MCF 10A (cell line): ENCODE measurements at regions not wholly inside any gene's neighbourhood (a gene's known extent, or its start where the extent isn't known, plus 50 kb on each side); places are given as distances from the start of the nearest gene placed in this dataset.
"Not testable (repeated sequence)": the region's sequence is repeated elsewhere in the genome, so short reads cannot be mapped to it uniquely, and the experiment has no call there.

Source experiments
- BruUV-seq: library from RNA; stranded (reverse); fragments of 400-500 nt; replicated peaks from 2 replicates; lab custom pipeline; 2021; lab: Mats Ljungman, UMichigan
- CTCF ChIA-PET: fragments of 300-600 bp; sonication (Branson Sonifier 250); formaldehyde crosslinking; extraction: SDS; loops from one replicate; lab custom pipeline; 2021; ENCODE audit warnings: antibody characterized with exemption, inconsistent platforms; lab: Yijun Ruan, JAX
- POLR2A ChIA-PET: fragments of 300-600, 350-650 bp; sonication (Branson Sonifier 250); formaldehyde crosslinking; extraction: SDS; loops from one replicate; lab custom pipeline; 2020; ENCODE audit warnings: antibody characterized with exemption, inconsistent platforms; lab: Yijun Ruan, JAX
- DNase-seq: peaks from one replicate; pipeline ENCODE4 v3.0.0-alpha.2; 2018; ENCODE audit not compliant: unreplicated experiment
- H3K27ac Mint-ChIP-seq: one replicate; pipeline ENCODE4 v1.8.0; 2022; ENCODE audit warnings: mild to moderate bottlenecking, low read depth, mixed read lengths; ENCODE audit not compliant: unreplicated experiment
- H3K27me3 Mint-ChIP-seq: one replicate; pipeline ENCODE4 v1.8.0; 2022; ENCODE audit warnings: mixed read lengths; ENCODE audit not compliant: insufficient read depth, unreplicated experiment
- H3K36me3 Mint-ChIP-seq: one replicate; pipeline ENCODE4 v1.8.0; 2022; ENCODE audit warnings: mild to moderate bottlenecking, moderate library complexity, mixed read lengths; ENCODE audit not compliant: insufficient read depth, unreplicated experiment
- H3K4me1 Mint-ChIP-seq: one replicate; pipeline ENCODE4 v1.8.0; 2022; ENCODE audit warnings: mixed read lengths; ENCODE audit not compliant: insufficient read depth, unreplicated experiment
- H3K4me3 Mint-ChIP-seq: one replicate; pipeline ENCODE4 v1.8.0; 2022; ENCODE audit warnings: mild to moderate bottlenecking, moderate library complexity, mixed read lengths; ENCODE audit not compliant: unreplicated experiment
- H3K9me3 Mint-ChIP-seq: one replicate; pipeline ENCODE4 v1.8.0; 2022; ENCODE audit warnings: mixed read lengths; ENCODE audit not compliant: unreplicated experiment
- CTCF ChIP-seq: fragments of 200-600 bp; IDR thresholded peaks from one replicate; pipeline ENCODE4 v1.8.0; 2022; ENCODE audit warnings: antibody characterized with exemption, mild to moderate bottlenecking; ENCODE audit not compliant: unreplicated experiment
- intact Hi-C: fragments of 100-400 bp; cut with micrococcal nuclease; formaldehyde crosslinking; loops from 2 replicates; pipeline ENCODE4 v1.14.1; 2022

GRCh38 chr6:167402195-167402686 lies 77.4 kb downstream of the TTLL2 start:
- Mint-ChIP-seq H3K9me3 (no peaks in the 10 kb centered on the region), H3K36me3 (no peaks in the 10 kb centered on the region), H3K4me3 (no peak overlapping the region), H3K4me1 (no peaks in the 10 kb centered on the region), H3K27me3 (peaks cover 89% of the 10 kb centered on the region), H3K27ac (no peak overlapping the region)
- intact Hi-C loops = no loop called here
- TF ChIP-seq CTCF = no peak
- DNase-seq = no peak
- ChIA-PET CTCF (no interaction called here), POLR2A (no interaction called here)
- BruUV-seq = no TSS peak

GRCh38 chr6:167403427-167403826 lies 78.5 kb downstream of the TTLL2 start:
- intact Hi-C loops = no loop called here
- Mint-ChIP-seq H3K27me3 (peaks cover 94% of the 10 kb centered on the region), H3K9me3 (no peaks in the 10 kb centered on the region), H3K36me3 (no peaks in the 10 kb centered on the region), H3K27ac (no peak overlapping the region), H3K4me3 (no peak overlapping the region), H3K4me1 (no peaks in the 10 kb centered on the region)
- TF ChIP-seq CTCF = no peak
- CTCF ChIA-PET = no interaction called here
- POLR2A ChIA-PET = no interaction called here
- BruUV-seq = no TSS peak
- no peak for DNase-seq

- Mint-ChIP-seq H3K27ac (no peak overlapping the region), H3K36me3 (no peaks in the 10 kb centered on the region), H3K4me1 (no peaks in the 10 kb centered on the region), H3K9me3 (no peaks in the 10 kb centered on the region), H3K4me3 (no peak overlapping the region), H3K27me3 (peaks cover 87% of the 10 kb centered on the region)
- POLR2A ChIA-PET = no interaction called here
- CTCF ChIA-PET = no interaction called here
- intact Hi-C loops = loop anchor here (5.0 kb wide), 1 partner anchor 157 kb away; no protein-coding TSS in a partner anchor
- no peak for DNase-seq
- TF ChIP-seq CTCF = no peak
- no TSS peak for BruUV-seq
Measured at GRCh38 chr6:167404385-167405049, 79.6 kb downstream of the TTLL2 start.

- Mint-ChIP-seq H3K4me1 (no peaks in the 10 kb centered on the region), H3K27ac (no peak overlapping the region), H3K4me3 (no peak overlapping the region), H3K9me3 (no peaks in the 10 kb centered on the region), H3K27me3 (peaks cover 85% of the 10 kb centered on the region), H3K36me3 (no peaks in the 10 kb centered on the region)
- no TSS peak for BruUV-seq
- CTCF ChIA-PET = no interaction called here
- intact Hi-C loops = loop anchor here (5.0 kb wide), 1 partner anchor 159 kb away; no protein-coding TSS in a partner anchor
- no peak for DNase-seq
- POLR2A ChIA-PET = no interaction called here
- no peak for TF ChIP-seq CTCF
Measured at GRCh38 chr6:167405778-167406532, 81.1 kb downstream of the TTLL2 start.

- H3K36me3 Mint-ChIP-seq, H3K9me3 Mint-ChIP-seq, BruUV-seq, H3K4me1 Mint-ChIP-seq, DNase-seq, POLR2A ChIA-PET, CTCF ChIA-PET, H3K4me3 Mint-ChIP-seq, H3K27ac Mint-ChIP-seq: not testable (repeated sequence)
- intact Hi-C loops = loop anchor here (5.0 kb wide), 1 partner anchor 159 kb away; no protein-coding TSS in a partner anchor
- peaks cover 85% of the 10 kb centered on the region for H3K27me3 Mint-ChIP-seq
Measured at GRCh38 chr6:167406533-167407238, 81.8 kb downstream of the TTLL2 start.
